GM12891 (cell line): ENCODE measurements at regions not wholly inside any gene's neighbourhood (a gene's known extent, or its start where the extent isn't known, plus 50 kb on each side); places are given as distances from the start of the nearest gene placed in this dataset.

Experiments used
- POLR2A ChIP-seq: IDR thresholded peaks from 2 replicates; pipeline ENCODE4 v1.6.1; 2011; ENCODE audit warnings: low read depth, low read length, control low read depth
- POU2F2 ChIP-seq: IDR thresholded peaks from 2 replicates; pipeline ENCODE4 v1.6.1; 2011; ENCODE audit warnings: low read depth, mild to moderate bottlenecking, control low read depth, low read length, moderate library complexity

GRCh38 chr2:230601510-230601909 lies 111.1 kb upstream of the CAB39 start:
- no peak for TF ChIP-seq POLR2A
- TF ChIP-seq POU2F2, result peak; percentile 87
